BJ (cell line): ENCODE measurements at regions not wholly inside any gene's neighbourhood (a gene's known extent, or its start where the extent isn't known, plus 50 kb on each side); places are given as distances from the start of the nearest gene placed in this dataset.
"Not testable (repeated sequence)": the region's sequence is repeated elsewhere in the genome, so short reads cannot be mapped to it uniquely, and the experiment has no call there.

Source experiments
- CTCF ChIA-PET: fragments of 350-600 bp; formaldehyde crosslinking; extraction: SDS; loops from one replicate; lab custom pipeline; 2021; ENCODE audit warnings: antibody characterized with exemption, inconsistent platforms; lab: Yijun Ruan, JAX
- POLR2A ChIA-PET: fragments of 300-600 bp; sonication (Branson Sonifier 250); formaldehyde crosslinking; extraction: SDS; loops from one replicate; lab custom pipeline; 2021; ENCODE audit warnings: antibody characterized with exemption; lab: Charles Lee
- DNase-seq: peaks from one replicate; pipeline ENCODE4 v3.0.0-alpha.2; 2011; ENCODE audit warnings: low read depth
- H3K27me3 ChIP-seq: 2 replicates; pipeline ENCODE4 v1.6.0; 2011; ENCODE audit warnings: low read length; ENCODE audit not compliant: control insufficient read depth, insufficient read depth
- H3K36me3 ChIP-seq: 2 replicates; pipeline ENCODE4 v1.5.1; 2011; ENCODE audit warnings: low read length; ENCODE audit not compliant: control insufficient read depth, insufficient read depth
- H3K4me3 ChIP-seq: 2 replicates; pipeline ENCODE4 v1.5.1; 2011; ENCODE audit warnings: low read depth, mild to moderate bottlenecking, control low read depth, low read length
- TF ChIP-seq, protein P1 (sequence below): IDR thresholded peaks from 2 replicates; pipeline ENCODE4 v1.5.1; 2011; ENCODE audit warnings: low read depth, mild to moderate bottlenecking, control low read depth, inconsistent platforms, low read length, moderate library complexity; ENCODE audit not compliant: insufficient read depth

DNA sequence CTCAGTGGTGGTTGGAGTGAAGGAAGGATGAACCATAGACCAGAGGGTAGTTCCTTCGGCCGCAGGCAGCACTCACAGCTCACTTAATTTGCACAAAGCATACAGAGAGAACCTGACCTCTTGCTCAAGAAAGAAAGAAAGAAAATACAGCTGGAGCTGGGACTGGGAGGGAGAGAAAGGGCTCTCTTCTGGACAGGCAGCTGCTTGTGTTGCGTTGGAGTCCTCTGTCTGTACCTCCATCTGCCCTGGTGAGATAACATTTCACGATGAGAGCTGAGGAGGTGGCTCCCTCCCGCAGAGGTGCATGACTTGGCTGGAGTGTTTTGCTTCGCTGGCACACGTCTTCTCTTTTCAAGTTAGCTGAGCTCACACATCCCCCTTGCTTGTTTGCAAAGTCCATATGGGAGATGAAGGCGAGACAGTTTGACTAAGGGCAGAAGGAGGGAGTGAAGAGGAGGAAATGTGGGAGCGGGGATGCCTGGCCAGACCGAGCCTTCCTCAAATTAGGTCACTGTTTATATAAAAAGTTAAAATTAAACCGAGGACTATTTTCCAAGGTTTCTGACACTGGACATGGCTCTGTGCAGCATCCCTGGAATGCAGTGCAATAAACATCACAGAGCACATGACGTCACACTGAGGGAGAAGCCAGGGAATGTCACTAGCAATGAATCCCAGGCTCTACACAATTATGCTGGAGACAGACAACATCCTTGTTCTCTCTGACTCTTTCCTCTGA lies 359.4 kb downstream of the CD83 start:
- POLR2A ChIA-PET: interaction anchor here (0.5 kb wide), 1 partner anchor 163 kb away, joined by 5 read pairs; no protein-coding TSS in a partner anchor
- TF ChIP-seq, protein P1, sequence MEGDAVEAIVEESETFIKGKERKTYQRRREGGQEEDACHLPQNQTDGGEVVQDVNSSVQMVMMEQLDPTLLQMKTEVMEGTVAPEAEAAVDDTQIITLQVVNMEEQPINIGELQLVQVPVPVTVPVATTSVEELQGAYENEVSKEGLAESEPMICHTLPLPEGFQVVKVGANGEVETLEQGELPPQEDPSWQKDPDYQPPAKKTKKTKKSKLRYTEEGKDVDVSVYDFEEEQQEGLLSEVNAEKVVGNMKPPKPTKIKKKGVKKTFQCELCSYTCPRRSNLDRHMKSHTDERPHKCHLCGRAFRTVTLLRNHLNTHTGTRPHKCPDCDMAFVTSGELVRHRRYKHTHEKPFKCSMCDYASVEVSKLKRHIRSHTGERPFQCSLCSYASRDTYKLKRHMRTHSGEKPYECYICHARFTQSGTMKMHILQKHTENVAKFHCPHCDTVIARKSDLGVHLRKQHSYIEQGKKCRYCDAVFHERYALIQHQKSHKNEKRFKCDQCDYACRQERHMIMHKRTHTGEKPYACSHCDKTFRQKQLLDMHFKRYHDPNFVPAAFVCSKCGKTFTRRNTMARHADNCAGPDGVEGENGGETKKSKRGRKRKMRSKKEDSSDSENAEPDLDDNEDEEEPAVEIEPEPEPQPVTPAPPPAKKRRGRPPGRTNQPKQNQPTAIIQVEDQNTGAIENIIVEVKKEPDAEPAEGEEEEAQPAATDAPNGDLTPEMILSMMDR: no peak
- CTCF ChIA-PET: interaction anchor here (1.0 kb wide), 2 partner anchors 9 to 17 kb away, joined by 3 read pairs; no protein-coding TSS in a partner anchor
- Histone ChIP-seq H3K36me3 (no peaks in the 10 kb centered on the region), H3K4me3 (peak overlapping the region; percentile 12; the same call in 1 of the 2 replicates), H3K27me3 (no peaks in the 10 kb centered on the region)
- peak; percentile 96 for DNase-seq

DNA sequence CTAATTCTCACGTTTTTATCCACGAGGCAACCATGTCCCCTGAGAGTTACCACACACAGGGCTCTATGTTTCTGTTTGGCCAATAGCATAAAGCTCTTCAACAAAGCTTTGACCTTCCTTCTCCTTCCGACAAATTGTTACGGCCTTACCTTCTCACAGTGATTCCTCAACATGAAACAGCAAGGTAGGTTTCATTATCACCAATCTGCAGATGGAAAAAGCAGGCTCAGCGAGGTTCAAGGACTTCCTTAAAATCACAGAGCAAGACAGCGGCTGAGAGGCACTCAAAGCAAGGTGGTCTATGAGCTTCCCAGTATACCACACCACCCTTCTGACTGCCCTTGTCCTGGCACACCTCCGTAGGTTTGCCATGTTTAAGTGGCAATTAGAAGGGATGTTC lies 360.0 kb downstream of the CD83 start:
- Histone ChIP-seq H3K4me3 (no peak overlapping the region), H3K36me3 (no peaks in the 10 kb centered on the region), H3K27me3 (no peaks in the 10 kb centered on the region)
- CTCF ChIA-PET: interaction anchor here (1.0 kb wide), 1 partner anchor 16 kb away, joined by 3 read pairs; no protein-coding TSS in a partner anchor
- DNase-seq: no peak
- POLR2A ChIA-PET: no interaction called here
- TF ChIP-seq, protein P1: no peak

DNA sequence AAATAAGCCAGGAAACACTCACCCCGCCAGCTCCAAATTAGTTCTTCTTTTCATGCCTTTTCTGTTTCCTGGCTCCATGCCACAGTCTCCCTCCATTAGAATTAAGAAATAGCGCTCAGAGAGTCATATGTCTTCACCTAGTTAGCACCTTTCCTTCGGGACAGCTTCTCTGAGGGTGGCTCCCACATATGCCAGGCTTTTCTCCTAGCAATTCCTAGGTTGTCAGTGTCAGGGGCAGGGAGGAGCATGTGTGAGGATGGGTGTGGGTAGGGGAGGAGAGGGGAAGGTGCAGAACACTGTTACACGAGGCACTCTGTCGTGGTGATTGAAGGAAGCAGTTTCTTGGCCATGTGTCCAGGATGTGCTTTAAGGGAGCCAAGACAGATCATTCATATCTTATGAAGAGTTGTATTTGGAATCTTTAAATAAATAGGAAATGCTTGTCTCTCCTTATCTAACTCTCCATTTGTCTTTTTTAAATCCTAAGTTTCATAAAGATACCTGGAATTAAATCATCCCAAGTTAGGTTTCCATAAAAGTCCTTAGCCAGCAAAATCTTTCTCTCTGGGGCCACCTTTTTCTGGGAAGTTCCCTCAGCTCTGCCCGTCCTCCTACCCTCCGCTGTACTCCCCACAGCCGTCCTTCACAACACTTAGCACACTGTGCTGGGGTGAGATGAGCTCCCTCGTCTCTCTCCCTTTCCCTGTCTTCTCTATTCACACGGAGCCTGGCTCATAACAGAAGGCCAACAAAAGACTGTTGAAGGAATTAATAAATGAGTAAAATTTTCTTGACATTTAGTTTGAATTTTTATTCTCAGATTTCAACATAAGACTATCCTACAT lies 361.0 kb downstream of the CD83 start:
- TF ChIP-seq, protein P1: no peak
- POLR2A ChIA-PET: no interaction called here
- Histone ChIP-seq H3K27me3 (no peaks in the 10 kb centered on the region), H3K36me3 (no peaks in the 10 kb centered on the region), H3K4me3 (no peak overlapping the region)
- CTCF ChIA-PET: no interaction called here
- no peak for DNase-seq

DNA sequence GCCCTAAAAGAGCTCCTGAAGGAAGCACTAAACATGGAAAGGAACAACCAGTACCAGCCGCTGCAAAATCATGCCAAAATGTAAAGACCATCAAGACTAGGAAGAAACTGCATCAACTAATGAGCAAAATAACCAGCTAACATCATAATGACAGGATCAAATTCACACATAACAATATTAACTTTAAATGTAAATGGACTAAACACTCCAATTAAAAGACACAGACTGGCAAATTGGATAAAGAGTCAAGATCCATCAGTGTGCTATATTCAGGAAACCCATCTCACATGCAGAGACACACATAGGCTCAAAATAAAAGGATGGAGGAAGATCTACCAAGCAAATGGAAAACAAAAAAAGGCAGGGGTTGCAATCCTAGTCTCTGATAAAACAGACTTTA lies 364.4 kb downstream of the CD83 start:
- CTCF ChIA-PET, H3K4me3 ChIP-seq, DNase-seq, POLR2A ChIA-PET, H3K36me3 ChIP-seq, H3K27me3 ChIP-seq: not testable (repeated sequence)

DNA sequence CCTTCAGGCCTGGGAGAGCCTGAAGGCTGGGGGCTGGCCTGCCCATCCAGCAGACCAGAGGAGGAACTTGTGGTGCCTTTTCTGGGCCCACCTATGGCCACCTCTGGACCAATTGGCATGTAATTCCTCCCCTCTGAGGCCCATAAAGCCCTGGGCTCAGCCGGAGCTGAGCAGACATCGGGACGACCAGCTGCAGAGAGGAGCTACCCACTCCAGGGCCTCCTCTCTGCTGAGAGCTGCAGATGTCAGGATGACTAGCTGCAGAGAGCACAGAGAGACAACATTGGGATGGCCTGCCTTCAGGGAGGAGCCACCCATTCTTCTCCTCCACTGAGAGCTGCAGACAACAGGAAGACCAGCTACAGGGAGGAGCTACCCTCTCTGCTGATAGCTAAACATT lies 370.1 kb downstream of the CD83 start:
- ChIA-PET CTCF (no interaction called here), POLR2A (no interaction called here)
- no peaks in the 10 kb centered on the region for H3K27me3 ChIP-seq
- DNase-seq: no peak
- TF ChIP-seq, protein P1: no peak
- H3K4me3 ChIP-seq: no peak overlapping the region
- no peaks in the 10 kb centered on the region for H3K36me3 ChIP-seq
